GM23338 (cell line): ENCODE measurements at regions not wholly inside any gene's neighbourhood (a gene's known extent, or its start where the extent isn't known, plus 50 kb on each side); places are given as distances from the start of the nearest gene placed in this dataset.

Experiments
- ATAC-seq: fragments of 200-7000 bp; cut with Tn5 transposase; 3 replicates; pipeline ENCODE4 v1.9.1; 2020
- DNase-seq: peaks from one replicate; pipeline ENCODE4 v3.0.0-alpha.2; 2015; ENCODE audit warnings: low spot score
- H2AFZ ChIP-seq: fragments of 200-600 bp; sonication (generic); 2 replicates; pipeline ENCODE4 v1.8.0; 2016; ENCODE audit warnings: antibody characterized with exemption, mild to moderate bottlenecking, moderate library complexity
- H3F3A ChIP-seq: fragments of 200-600 bp; sonication (generic); replicated peaks from 2 replicates; pipeline ENCODE4 v1.8.0; 2017; ENCODE audit warnings: antibody characterized with exemption, mixed run types, low read depth
- H3K27ac ChIP-seq: fragments of 200-600 bp; sonication (generic); 2 replicates; pipeline ENCODE4 v1.6.1; 2016; ENCODE audit warnings: low read depth
- H3K27me3 ChIP-seq: fragments of 200-600 bp; sonication (generic); 2 replicates; pipeline ENCODE4 v1.8.0; 2016; ENCODE audit warnings: mild to moderate bottlenecking, mixed run types, moderate library complexity; ENCODE audit not compliant: insufficient read depth
- H3K36me3 ChIP-seq: fragments of 200-600 bp; sonication (generic); 2 replicates; pipeline ENCODE4 v1.8.0; 2016; ENCODE audit warnings: mild to moderate bottlenecking; ENCODE audit not compliant: insufficient read depth
- H3K4me1 ChIP-seq: fragments of 200-600 bp; sonication (generic); 2 replicates; pipeline ENCODE4 v1.8.0; 2016; ENCODE audit warnings: mild to moderate bottlenecking, moderate library complexity; ENCODE audit not compliant: insufficient read depth
- H3K4me2 ChIP-seq: fragments of 200-600 bp; sonication (generic); 2 replicates; pipeline ENCODE4 v1.7.1; 2017; ENCODE audit warnings: mixed run types
- H3K4me3 ChIP-seq: fragments of 200-600 bp; sonication (generic); 2 replicates; pipeline ENCODE4 v1.6.1; 2016; ENCODE audit warnings: mixed run types
- H3K79me2 ChIP-seq: fragments of 200-600 bp; sonication (generic); replicated peaks from 2 replicates; pipeline ENCODE4 v1.8.0; 2017; ENCODE audit warnings: mild to moderate bottlenecking; ENCODE audit not compliant: insufficient read depth
- H3K9me2 ChIP-seq: fragments of 200-600 bp; sonication (generic); 2 replicates; pipeline ENCODE4 v1.8.0; 2017; ENCODE audit not compliant: insufficient read depth
- H4K20me1 ChIP-seq: fragments of 200-600 bp; sonication (generic); replicated peaks from 2 replicates; pipeline ENCODE4 v1.8.0; 2017; ENCODE audit warnings: mild to moderate bottlenecking; ENCODE audit not compliant: insufficient read depth
- H3K27ac Mint-ChIP-seq: 2 replicates; pipeline ENCODE4 v1.8.0; 2020; ENCODE audit warnings: inconsistent platforms, mild to moderate bottlenecking, moderate library complexity, mixed read lengths
- H3K27me3 Mint-ChIP-seq: 3 replicates; pipeline ENCODE4 v1.8.0; 2022; ENCODE audit warnings: low read depth, mild to moderate bottlenecking, moderate library complexity, mixed read lengths, inconsistent platforms; ENCODE audit not compliant: insufficient read depth, poor library complexity
- H3K36me3 Mint-ChIP-seq: 3 replicates; pipeline ENCODE4 v1.8.0; 2021; ENCODE audit warnings: low read depth, mild to moderate bottlenecking, inconsistent platforms, moderate library complexity, mixed read lengths
- H3K4me1 Mint-ChIP-seq: 3 replicates; pipeline ENCODE4 v1.8.0; 2020; ENCODE audit warnings: mild to moderate bottlenecking, inconsistent platforms, mixed read lengths
- H3K4me3 Mint-ChIP-seq: 3 replicates; pipeline ENCODE4 v1.8.0; 2021; ENCODE audit warnings: moderate library complexity, mild to moderate bottlenecking, inconsistent platforms, mixed read lengths
- H3K9me3 Mint-ChIP-seq: 3 replicates; pipeline ENCODE4 v1.8.0; 2020; ENCODE audit warnings: moderate library complexity, mild to moderate bottlenecking, inconsistent platforms, mixed read lengths
- ETS1 ChIP-seq: IDR thresholded peaks from 2 replicates; pipeline ENCODE4 v1.6.1; 2016; ENCODE audit warnings: antibody characterized with exemption
- JUNB ChIP-seq: IDR thresholded peaks from one replicate; pipeline ENCODE4 v1.6.1; 2016; ENCODE audit warnings: antibody characterized with exemption; ENCODE audit not compliant: unreplicated experiment
- NANOG ChIP-seq: IDR thresholded peaks from 2 replicates; pipeline ENCODE4 v1.6.1; 2016; ENCODE audit warnings: antibody characterized with exemption, borderline replicate concordance
- STAT1 ChIP-seq: IDR thresholded peaks from one replicate; pipeline ENCODE4 v1.6.1; 2016; ENCODE audit warnings: antibody characterized with exemption; ENCODE audit not compliant: unreplicated experiment
- ZNF114 ChIP-seq: fragments of 250-450 bp; sonication (Bioruptor Pico); IDR thresholded peaks from 2 replicates; pipeline ENCODE4 v1.5.0; 2020; ENCODE audit warnings: mild to moderate bottlenecking, moderate library complexity
- ZNF331 ChIP-seq: fragments of 250-450 bp; sonication (Bioruptor Pico); IDR thresholded peaks from 2 replicates; pipeline ENCODE4 v1.5.0; 2020; ENCODE audit warnings: low read depth, mild to moderate bottlenecking, moderate library complexity
- ZNF462 ChIP-seq: fragments of 250-450 bp; sonication (Bioruptor Pico); IDR thresholded peaks from 2 replicates; pipeline ENCODE4 v1.5.0; 2020; ENCODE audit warnings: mild to moderate bottlenecking, moderate library complexity
- TF ChIP-seq, protein P1 (sequence below): IDR thresholded peaks from one replicate; pipeline ENCODE4 v1.6.1; 2018; ENCODE audit warnings: antibody characterized with exemption; ENCODE audit not compliant: unreplicated experiment

GRCh38 chr2:45166229-45166890 lies 157.1 kb upstream of the SIX2 start:
- H3K9me3 Mint-ChIP-seq, result no peaks in the 10 kb centered on the region
- H3K27ac ChIP-seq, result no peak overlapping the region
- H3K36me3 Mint-ChIP-seq, result no peaks in the 10 kb centered on the region
- no peak overlapping the region for H3K4me2 ChIP-seq
- peaks cover 52% of the 10 kb centered on the region for H3K27me3 ChIP-seq
- ATAC-seq (no peak), DNase-seq (no peak)
- no peaks in the 10 kb centered on the region for H3F3A ChIP-seq
- H4K20me1 ChIP-seq, result no peaks in the 10 kb centered on the region
- H3K4me1 Mint-ChIP-seq, result peaks cover 18% of the 10 kb centered on the region
- H3K79me2 ChIP-seq, result no peaks in the 10 kb centered on the region
- H3K4me3 ChIP-seq, result no peak overlapping the region
- H3K9me2 ChIP-seq, result no peaks in the 10 kb centered on the region
- peaks cover 10% of the 10 kb centered on the region for H3K4me1 ChIP-seq
- no peak overlapping the region for H3K27ac Mint-ChIP-seq
- H2AFZ ChIP-seq, result no peak overlapping the region
- H3K4me3 Mint-ChIP-seq, result no peak overlapping the region
- no peaks in the 10 kb centered on the region for H3K36me3 ChIP-seq
- TF ChIP-seq ZNF331, result no peak
- TF ChIP-seq ETS1, result no peak
- TF ChIP-seq JUNB, result no peak
- TF ChIP-seq NANOG, result no peak
- H3K27me3 Mint-ChIP-seq, result peaks cover 36% of the 10 kb centered on the region

DNA sequence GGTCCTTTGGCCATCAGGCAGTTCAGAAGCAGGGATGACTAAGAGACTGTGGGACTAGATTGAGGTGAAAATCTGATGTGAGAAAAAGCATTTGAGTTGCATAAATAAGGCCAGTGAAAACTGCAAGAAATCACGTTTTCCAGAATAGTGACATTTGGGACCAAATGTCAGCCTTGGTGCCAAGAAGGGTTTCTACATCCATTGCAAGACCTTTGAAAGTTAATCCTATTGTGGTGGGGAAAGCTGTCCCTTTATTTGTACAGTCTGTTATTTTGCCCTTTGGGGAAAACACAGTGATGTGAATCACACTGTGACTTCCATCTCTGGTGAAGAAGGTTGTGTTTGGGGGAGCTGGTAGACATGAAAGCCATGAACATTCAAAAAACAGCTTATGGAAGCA lies 153.5 kb upstream of the SIX2 start:
- Mint-ChIP-seq H3K4me3 (no peak overlapping the region), H3K4me1 (peaks cover under 1% of the 10 kb centered on the region; the same call in 2 of the 3 replicates), H3K36me3 (no peaks in the 10 kb centered on the region), H3K9me3 (no peaks in the 10 kb centered on the region), H3K27me3 (peaks cover 11% of the 10 kb centered on the region), H3K27ac (no peak overlapping the region)
- no peaks in the 10 kb centered on the region for H3K79me2 ChIP-seq
- DNase-seq (no peak), ATAC-seq (no peak)
- no peak overlapping the region; the same call in 1 of the 2 replicates for H2AFZ ChIP-seq
- H3F3A ChIP-seq, result no peaks in the 10 kb centered on the region
- 0 out of 2 replicates have a peak, but pooled peaks cover 4% of the 10 kb centered on the region for H3K9me2 ChIP-seq
- no peak overlapping the region for H3K4me3 ChIP-seq
- H3K27me3 ChIP-seq, result peaks cover 16% of the 10 kb centered on the region
- H3K4me2 ChIP-seq, result no peak overlapping the region
- no peaks in the 10 kb centered on the region for H4K20me1 ChIP-seq
- no peak overlapping the region for H3K27ac ChIP-seq
- H3K4me1 ChIP-seq, result no peaks in the 10 kb centered on the region; the same call in 1 of the 2 replicates
- H3K36me3 ChIP-seq, result no peaks in the 10 kb centered on the region
- TF ChIP-seq STAT1 (no peak), ZNF462 (CRISPR knock-in tag) (no peak), ZNF114 (CRISPR knock-in tag) (no peak), ETS1 (no peak)
- TF ChIP-seq, protein P1, sequence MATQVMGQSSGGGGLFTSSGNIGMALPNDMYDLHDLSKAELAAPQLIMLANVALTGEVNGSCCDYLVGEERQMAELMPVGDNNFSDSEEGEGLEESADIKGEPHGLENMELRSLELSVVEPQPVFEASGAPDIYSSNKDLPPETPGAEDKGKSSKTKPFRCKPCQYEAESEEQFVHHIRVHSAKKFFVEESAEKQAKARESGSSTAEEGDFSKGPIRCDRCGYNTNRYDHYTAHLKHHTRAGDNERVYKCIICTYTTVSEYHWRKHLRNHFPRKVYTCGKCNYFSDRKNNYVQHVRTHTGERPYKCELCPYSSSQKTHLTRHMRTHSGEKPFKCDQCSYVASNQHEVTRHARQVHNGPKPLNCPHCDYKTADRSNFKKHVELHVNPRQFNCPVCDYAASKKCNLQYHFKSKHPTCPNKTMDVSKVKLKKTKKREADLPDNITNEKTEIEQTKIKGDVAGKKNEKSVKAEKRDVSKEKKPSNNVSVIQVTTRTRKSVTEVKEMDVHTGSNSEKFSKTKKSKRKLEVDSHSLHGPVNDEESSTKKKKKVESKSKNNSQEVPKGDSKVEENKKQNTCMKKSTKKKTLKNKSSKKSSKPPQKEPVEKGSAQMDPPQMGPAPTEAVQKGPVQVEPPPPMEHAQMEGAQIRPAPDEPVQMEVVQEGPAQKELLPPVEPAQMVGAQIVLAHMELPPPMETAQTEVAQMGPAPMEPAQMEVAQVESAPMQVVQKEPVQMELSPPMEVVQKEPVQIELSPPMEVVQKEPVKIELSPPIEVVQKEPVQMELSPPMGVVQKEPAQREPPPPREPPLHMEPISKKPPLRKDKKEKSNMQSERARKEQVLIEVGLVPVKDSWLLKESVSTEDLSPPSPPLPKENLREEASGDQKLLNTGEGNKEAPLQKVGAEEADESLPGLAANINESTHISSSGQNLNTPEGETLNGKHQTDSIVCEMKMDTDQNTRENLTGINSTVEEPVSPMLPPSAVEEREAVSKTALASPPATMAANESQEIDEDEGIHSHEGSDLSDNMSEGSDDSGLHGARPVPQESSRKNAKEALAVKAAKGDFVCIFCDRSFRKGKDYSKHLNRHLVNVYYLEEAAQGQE, result no peak
